Lower leg skin (tissue), 4 donors: ENCODE measurements at regions not wholly inside any gene's neighbourhood (a gene's known extent, or its start where the extent isn't known, plus 50 kb on each side); places are given as distances from the start of the nearest gene placed in this dataset.

Source experiments
- DNase-seq, 2 donors: peaks; one replicate each; pipeline ENCODE4 v3.0.0-alpha.2; 2019; ENCODE audit warnings: low spot score in 2 of 2
- H3K4me3 ChIP-seq: fragments of 200-600 bp; sonication (generic); 2 replicates; pipeline ENCODE4 v1.5.1; 2017; ENCODE audit warnings: mild to moderate bottlenecking, low read depth; ENCODE audit not compliant: poor library complexity, severe bottlenecking
- CTCF ChIP-seq, 3 donors: fragments of 450-650 bp; IDR thresholded peaks; one replicate each; pipeline ENCODE4 v1.5.1; 2016; ENCODE audit warnings: antibody characterized with exemption in 3 of 3, mild to moderate bottlenecking in 3 of 3, moderate library complexity in 2 of 3
- POLR2A ChIP-seq, 2 donors: fragments of 450-650 bp; IDR thresholded peaks; one replicate each; pipeline ENCODE4 v1.6.1; 2016 to 2017; ENCODE audit warnings: antibody characterized with exemption in 2 of 2, mild to moderate bottlenecking in 1 of 2, moderate library complexity in 1 of 2
- WGBS, 2 donors: methylation state at CpG; one replicate each; pipeline ENCODE4 v1.1.5; 2018; 5-methylcytosine and 5-hydroxymethylcytosine counted together
- intact Hi-C: fragments of 100-400 bp; cut with DNase I; formaldehyde crosslinking; loops from one replicate; pipeline ENCODE4 v1.15.0; 2023; ENCODE audit warnings: low total_unique reads

DNA sequence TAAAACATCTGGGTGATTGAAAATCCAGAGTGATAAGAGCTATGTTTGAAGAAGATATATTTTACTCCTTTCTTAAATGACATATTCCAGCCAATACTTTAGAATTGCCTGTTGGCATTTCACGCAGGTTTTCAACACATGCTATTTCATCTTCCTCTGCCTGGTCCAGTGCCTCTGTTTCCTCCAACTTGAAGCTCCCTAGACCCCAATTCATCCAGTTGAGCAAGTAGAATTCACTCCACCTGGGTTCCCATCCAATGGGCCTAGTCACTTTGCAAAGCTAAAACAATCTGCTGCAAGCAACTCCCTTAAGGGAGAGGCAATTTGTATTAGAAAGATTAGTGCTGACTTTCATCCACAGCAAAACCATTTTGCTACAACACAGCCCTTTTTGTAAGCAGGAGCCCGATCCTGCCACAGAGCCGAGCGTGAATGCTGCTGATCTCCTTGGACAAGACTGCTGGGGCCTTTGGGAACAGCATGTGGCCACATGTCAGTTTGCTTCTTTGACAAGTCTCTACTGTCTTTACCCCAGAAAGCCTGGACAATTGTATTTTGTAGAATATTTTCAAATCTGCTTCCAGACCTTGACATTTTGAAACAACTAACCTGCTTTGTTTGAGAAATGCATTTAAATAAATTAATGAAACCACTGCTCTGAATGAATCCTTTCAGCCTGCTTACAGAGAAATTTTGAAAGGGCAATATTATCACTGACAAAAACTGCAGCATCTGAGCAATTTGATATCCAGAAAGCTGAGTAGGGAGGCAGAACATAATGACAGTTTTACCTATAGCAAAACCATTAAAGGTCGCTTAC lies 259.1 kb downstream of the TDRD15 start:
- DNase-seq: no peak
- H3K4me3 ChIP-seq: no peak overlapping the region
- TF ChIP-seq CTCF (IDR thresholded peaks at IDR 0.05) (no peak), POLR2A (IDR thresholded peaks at IDR 0.05) (no peak)
- intact Hi-C loops: no loop called here
- WGBS, 2 donors: 73 to 82% methylated on average over 5 of the region's 5 CpGs

GRCh38 chr2:21386666-21387065 lies 262.9 kb downstream of the TDRD15 start:
- TF ChIP-seq CTCF (IDR thresholded peaks at IDR 0.05) (no peak), POLR2A (IDR thresholded peaks at IDR 0.05) (no peak)
- no peak for DNase-seq
- H3K4me3 ChIP-seq: no peak overlapping the region
- intact Hi-C loops: no loop called here
- WGBS, 2 donors: 89 to 95% methylated on average over 3 of the region's 3 CpGs

DNA sequence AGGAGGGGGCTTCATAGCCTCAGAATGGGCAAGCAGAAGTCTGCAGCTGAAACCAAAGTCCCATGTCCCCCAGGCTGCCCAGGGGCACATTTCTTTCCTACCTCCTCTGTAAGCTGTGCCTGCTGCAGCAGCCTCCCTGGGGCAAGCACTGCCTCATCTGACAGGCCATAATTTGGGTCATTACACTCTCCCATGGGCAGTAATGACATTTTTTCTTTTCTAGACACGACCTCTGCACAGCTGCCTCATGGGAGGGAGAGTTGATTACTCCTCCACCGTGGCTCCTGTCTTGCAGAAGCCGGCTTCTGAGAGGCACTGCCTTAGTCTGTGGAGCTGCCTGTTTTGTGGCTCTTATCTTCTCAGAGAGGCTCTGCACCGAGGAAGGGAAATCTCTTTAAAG lies 268.9 kb downstream of the TDRD15 start:
- TF ChIP-seq POLR2A (IDR thresholded peaks at IDR 0.05): no peak
- no peak for TF ChIP-seq CTCF (IDR thresholded peaks at IDR 0.05)
- intact Hi-C loops: no loop called here
- WGBS, 2 donors: 42 to 46% methylated on average over 4 of the region's 4 CpGs
- no peak overlapping the region for H3K4me3 ChIP-seq
- no peak for DNase-seq

GRCh38 chr2:21393173-21393572 lies 269.4 kb downstream of the TDRD15 start:
- TF ChIP-seq CTCF (IDR thresholded peaks at IDR 0.05) (no peak), POLR2A (IDR thresholded peaks at IDR 0.05) (no peak)
- intact Hi-C loops: no loop called here
- WGBS, 2 donors: 46 to 57% methylated on average over 5 of the region's 5 CpGs
- no peak overlapping the region for H3K4me3 ChIP-seq
- DNase-seq: no peak

DNA sequence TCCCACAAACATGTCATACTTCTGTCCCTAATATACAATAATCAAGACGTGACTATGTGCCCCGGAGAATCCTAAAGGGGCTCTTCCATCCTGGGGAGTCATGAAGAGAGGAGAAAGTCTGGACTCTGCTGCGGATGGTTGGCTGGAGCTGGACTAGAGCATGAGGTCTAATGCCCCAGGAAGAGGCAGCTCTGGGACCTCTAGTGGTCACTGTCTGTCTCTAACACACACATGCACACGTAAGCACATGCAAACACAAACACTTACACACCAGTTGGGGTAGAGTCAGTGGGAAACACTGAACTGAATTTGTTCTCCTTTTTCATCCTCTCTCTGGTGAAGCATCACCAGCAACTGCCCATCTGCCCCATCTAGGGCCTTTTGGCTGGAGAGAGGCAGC lies 271.6 kb downstream of the TDRD15 start:
- no peak for TF ChIP-seq CTCF (IDR thresholded peaks at IDR 0.05)
- TF ChIP-seq POLR2A (IDR thresholded peaks at IDR 0.05): no peak
- DNase-seq: no peak
- H3K4me3 ChIP-seq: no peak overlapping the region
- intact Hi-C loops: no loop called here
- WGBS, 2 donors: 86 to 94% methylated on average over 4 of the region's 4 CpGs

DNA sequence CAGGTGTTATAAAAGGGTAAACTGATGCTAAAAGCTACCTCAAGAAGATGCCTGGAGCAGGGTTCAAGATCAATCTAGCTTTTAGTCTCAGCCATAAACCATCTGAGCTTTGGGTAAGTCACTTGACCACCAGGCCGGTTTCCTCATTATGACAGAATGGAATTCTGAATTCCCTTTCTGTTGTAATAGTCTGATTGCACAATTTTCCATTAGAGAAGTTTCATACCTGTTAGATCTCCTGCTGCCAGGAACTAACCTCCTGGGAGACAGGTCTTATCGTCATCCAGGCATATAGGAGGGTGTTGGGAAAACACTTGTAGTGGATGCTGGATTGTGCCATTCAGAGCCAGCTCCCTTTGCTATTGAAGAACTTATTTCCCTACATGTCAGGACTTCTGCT lies 272.5 kb downstream of the TDRD15 start:
- WGBS, 2 donors: 65 to 83% methylated on average over 2 of the region's 2 CpGs
- no peak for TF ChIP-seq POLR2A (IDR thresholded peaks at IDR 0.05)
- intact Hi-C loops: no loop called here
- no peak for DNase-seq
- H3K4me3 ChIP-seq: no peak overlapping the region
